GM23338 (cell line): ENCODE measurements at regions not wholly inside any gene's neighbourhood (a gene's known extent, or its start where the extent isn't known, plus 50 kb on each side); places are given as distances from the start of the nearest gene placed in this dataset.

ENCODE experiments used
- ATAC-seq: fragments of 200-7000 bp; cut with Tn5 transposase; 3 replicates; pipeline ENCODE4 v1.9.1; 2020
- DNase-seq: peaks from one replicate; pipeline ENCODE4 v3.0.0-alpha.2; 2015; ENCODE audit warnings: low spot score
- H2AFZ ChIP-seq: fragments of 200-600 bp; sonication (generic); 2 replicates; pipeline ENCODE4 v1.8.0; 2016; ENCODE audit warnings: antibody characterized with exemption, mild to moderate bottlenecking, moderate library complexity
- H3F3A ChIP-seq: fragments of 200-600 bp; sonication (generic); replicated peaks from 2 replicates; pipeline ENCODE4 v1.8.0; 2017; ENCODE audit warnings: antibody characterized with exemption, mixed run types, low read depth
- H3K27ac ChIP-seq: fragments of 200-600 bp; sonication (generic); 2 replicates; pipeline ENCODE4 v1.6.1; 2016; ENCODE audit warnings: low read depth
- H3K27me3 ChIP-seq: fragments of 200-600 bp; sonication (generic); 2 replicates; pipeline ENCODE4 v1.8.0; 2016; ENCODE audit warnings: mild to moderate bottlenecking, mixed run types, moderate library complexity; ENCODE audit not compliant: insufficient read depth
- H3K36me3 ChIP-seq: fragments of 200-600 bp; sonication (generic); 2 replicates; pipeline ENCODE4 v1.8.0; 2016; ENCODE audit warnings: mild to moderate bottlenecking; ENCODE audit not compliant: insufficient read depth
- H3K4me1 ChIP-seq: fragments of 200-600 bp; sonication (generic); 2 replicates; pipeline ENCODE4 v1.8.0; 2016; ENCODE audit warnings: mild to moderate bottlenecking, moderate library complexity; ENCODE audit not compliant: insufficient read depth
- H3K4me2 ChIP-seq: fragments of 200-600 bp; sonication (generic); 2 replicates; pipeline ENCODE4 v1.7.1; 2017; ENCODE audit warnings: mixed run types
- H3K4me3 ChIP-seq: fragments of 200-600 bp; sonication (generic); 2 replicates; pipeline ENCODE4 v1.6.1; 2016; ENCODE audit warnings: mixed run types
- H3K79me2 ChIP-seq: fragments of 200-600 bp; sonication (generic); replicated peaks from 2 replicates; pipeline ENCODE4 v1.8.0; 2017; ENCODE audit warnings: mild to moderate bottlenecking; ENCODE audit not compliant: insufficient read depth
- H3K9me2 ChIP-seq: fragments of 200-600 bp; sonication (generic); 2 replicates; pipeline ENCODE4 v1.8.0; 2017; ENCODE audit not compliant: insufficient read depth
- H4K20me1 ChIP-seq: fragments of 200-600 bp; sonication (generic); replicated peaks from 2 replicates; pipeline ENCODE4 v1.8.0; 2017; ENCODE audit warnings: mild to moderate bottlenecking; ENCODE audit not compliant: insufficient read depth
- H3K27ac Mint-ChIP-seq: 2 replicates; pipeline ENCODE4 v1.8.0; 2020; ENCODE audit warnings: inconsistent platforms, mild to moderate bottlenecking, moderate library complexity, mixed read lengths
- H3K27me3 Mint-ChIP-seq: 3 replicates; pipeline ENCODE4 v1.8.0; 2022; ENCODE audit warnings: low read depth, mild to moderate bottlenecking, moderate library complexity, mixed read lengths, inconsistent platforms; ENCODE audit not compliant: insufficient read depth, poor library complexity
- H3K36me3 Mint-ChIP-seq: 3 replicates; pipeline ENCODE4 v1.8.0; 2021; ENCODE audit warnings: low read depth, mild to moderate bottlenecking, inconsistent platforms, moderate library complexity, mixed read lengths
- H3K4me1 Mint-ChIP-seq: 3 replicates; pipeline ENCODE4 v1.8.0; 2020; ENCODE audit warnings: mild to moderate bottlenecking, inconsistent platforms, mixed read lengths
- H3K4me3 Mint-ChIP-seq: 3 replicates; pipeline ENCODE4 v1.8.0; 2021; ENCODE audit warnings: moderate library complexity, mild to moderate bottlenecking, inconsistent platforms, mixed read lengths
- H3K9me3 Mint-ChIP-seq: 3 replicates; pipeline ENCODE4 v1.8.0; 2020; ENCODE audit warnings: moderate library complexity, mild to moderate bottlenecking, inconsistent platforms, mixed read lengths
- EZH2 ChIP-seq: fragments of 200-600 bp; sonication (generic); IDR thresholded peaks from one replicate; pipeline ENCODE4 v1.8.0; 2017; ENCODE audit warnings: antibody characterized with exemption, mild to moderate bottlenecking, low read depth; ENCODE audit not compliant: unreplicated experiment
- EZH2phosphoT487 ChIP-seq: fragments of 200-600 bp; sonication (generic); IDR thresholded peaks from one replicate; pipeline ENCODE4 v1.8.1; 2018; ENCODE audit warnings: antibody characterized with exemption; ENCODE audit not compliant: unreplicated experiment
- JUNB ChIP-seq: IDR thresholded peaks from one replicate; pipeline ENCODE4 v1.6.1; 2016; ENCODE audit warnings: antibody characterized with exemption; ENCODE audit not compliant: unreplicated experiment
- POLR2AphosphoS5 ChIP-seq: IDR thresholded peaks from 2 replicates; pipeline ENCODE4 v1.6.1; 2016; ENCODE audit warnings: antibody characterized with exemption, low read depth
- REST ChIP-seq: IDR thresholded peaks from one replicate; pipeline ENCODE4 v1.6.1; 2018; ENCODE audit warnings: antibody characterized with exemption; ENCODE audit not compliant: unreplicated experiment
- STAT1 ChIP-seq: IDR thresholded peaks from one replicate; pipeline ENCODE4 v1.6.1; 2016; ENCODE audit warnings: antibody characterized with exemption; ENCODE audit not compliant: unreplicated experiment
- ZNF114 ChIP-seq: fragments of 250-450 bp; sonication (Bioruptor Pico); IDR thresholded peaks from 2 replicates; pipeline ENCODE4 v1.5.0; 2020; ENCODE audit warnings: mild to moderate bottlenecking, moderate library complexity
- TF ChIP-seq, protein P1 (sequence below): IDR thresholded peaks from 2 replicates; pipeline ENCODE4 v1.6.1; 2016; ENCODE audit warnings: antibody characterized with exemption
- TF ChIP-seq, protein P2 (sequence below): fragments of 250-450 bp; sonication (Bioruptor Pico); IDR thresholded peaks from 2 replicates; pipeline ENCODE4 v1.5.0; 2020; ENCODE audit warnings: mild to moderate bottlenecking, moderate library complexity

DNA sequence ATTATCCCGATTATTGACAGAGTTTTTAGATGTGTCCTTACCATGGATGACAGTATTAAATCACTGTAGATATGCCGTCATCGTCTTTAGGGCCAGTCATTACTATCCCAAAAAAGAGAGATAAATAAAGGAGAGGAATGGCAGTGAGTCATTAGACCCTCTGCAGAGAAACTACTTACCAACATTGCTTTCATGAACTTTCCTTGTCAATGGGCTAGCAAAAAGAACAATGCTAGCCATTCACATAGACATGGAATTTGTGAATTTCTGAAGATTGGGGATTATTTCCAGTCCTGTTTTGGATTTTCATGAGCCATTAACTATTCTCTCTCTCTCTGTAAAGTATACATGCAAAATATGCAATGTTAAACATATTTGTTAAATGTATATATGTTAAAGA lies 319.4 kb upstream of the FANCL start:
- Mint-ChIP-seq H3K4me1 (peaks cover 33% of the 10 kb centered on the region), H3K36me3 (no peaks in the 10 kb centered on the region; the same call in 2 of the 3 replicates), H3K27me3 (peaks cover under 1% of the 10 kb centered on the region), H3K27ac (no peak overlapping the region), H3K9me3 (no peaks in the 10 kb centered on the region), H3K4me3 (no peak overlapping the region)
- no peaks in the 10 kb centered on the region for H3K36me3 ChIP-seq
- no peak for ATAC-seq
- no peaks in the 10 kb centered on the region for H4K20me1 ChIP-seq
- H3F3A ChIP-seq: no peaks in the 10 kb centered on the region
- no peak overlapping the region for H3K27ac ChIP-seq
- H3K4me2 ChIP-seq: no peak overlapping the region
- H3K4me3 ChIP-seq: no peak overlapping the region
- H2AFZ ChIP-seq: no peak overlapping the region
- no peaks in the 10 kb centered on the region for H3K27me3 ChIP-seq
- TF ChIP-seq EZH2phosphoT487 (no peak), STAT1 (no peak), EZH2 (no peak), POLR2AphosphoS5 (no peak), REST (no peak), ZNF114 (no peak), JUNB (no peak)
- TF ChIP-seq, protein P1, sequence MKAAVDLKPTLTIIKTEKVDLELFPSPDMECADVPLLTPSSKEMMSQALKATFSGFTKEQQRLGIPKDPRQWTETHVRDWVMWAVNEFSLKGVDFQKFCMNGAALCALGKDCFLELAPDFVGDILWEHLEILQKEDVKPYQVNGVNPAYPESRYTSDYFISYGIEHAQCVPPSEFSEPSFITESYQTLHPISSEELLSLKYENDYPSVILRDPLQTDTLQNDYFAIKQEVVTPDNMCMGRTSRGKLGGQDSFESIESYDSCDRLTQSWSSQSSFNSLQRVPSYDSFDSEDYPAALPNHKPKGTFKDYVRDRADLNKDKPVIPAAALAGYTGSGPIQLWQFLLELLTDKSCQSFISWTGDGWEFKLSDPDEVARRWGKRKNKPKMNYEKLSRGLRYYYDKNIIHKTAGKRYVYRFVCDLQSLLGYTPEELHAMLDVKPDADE: no peak
- TF ChIP-seq, protein P2, sequence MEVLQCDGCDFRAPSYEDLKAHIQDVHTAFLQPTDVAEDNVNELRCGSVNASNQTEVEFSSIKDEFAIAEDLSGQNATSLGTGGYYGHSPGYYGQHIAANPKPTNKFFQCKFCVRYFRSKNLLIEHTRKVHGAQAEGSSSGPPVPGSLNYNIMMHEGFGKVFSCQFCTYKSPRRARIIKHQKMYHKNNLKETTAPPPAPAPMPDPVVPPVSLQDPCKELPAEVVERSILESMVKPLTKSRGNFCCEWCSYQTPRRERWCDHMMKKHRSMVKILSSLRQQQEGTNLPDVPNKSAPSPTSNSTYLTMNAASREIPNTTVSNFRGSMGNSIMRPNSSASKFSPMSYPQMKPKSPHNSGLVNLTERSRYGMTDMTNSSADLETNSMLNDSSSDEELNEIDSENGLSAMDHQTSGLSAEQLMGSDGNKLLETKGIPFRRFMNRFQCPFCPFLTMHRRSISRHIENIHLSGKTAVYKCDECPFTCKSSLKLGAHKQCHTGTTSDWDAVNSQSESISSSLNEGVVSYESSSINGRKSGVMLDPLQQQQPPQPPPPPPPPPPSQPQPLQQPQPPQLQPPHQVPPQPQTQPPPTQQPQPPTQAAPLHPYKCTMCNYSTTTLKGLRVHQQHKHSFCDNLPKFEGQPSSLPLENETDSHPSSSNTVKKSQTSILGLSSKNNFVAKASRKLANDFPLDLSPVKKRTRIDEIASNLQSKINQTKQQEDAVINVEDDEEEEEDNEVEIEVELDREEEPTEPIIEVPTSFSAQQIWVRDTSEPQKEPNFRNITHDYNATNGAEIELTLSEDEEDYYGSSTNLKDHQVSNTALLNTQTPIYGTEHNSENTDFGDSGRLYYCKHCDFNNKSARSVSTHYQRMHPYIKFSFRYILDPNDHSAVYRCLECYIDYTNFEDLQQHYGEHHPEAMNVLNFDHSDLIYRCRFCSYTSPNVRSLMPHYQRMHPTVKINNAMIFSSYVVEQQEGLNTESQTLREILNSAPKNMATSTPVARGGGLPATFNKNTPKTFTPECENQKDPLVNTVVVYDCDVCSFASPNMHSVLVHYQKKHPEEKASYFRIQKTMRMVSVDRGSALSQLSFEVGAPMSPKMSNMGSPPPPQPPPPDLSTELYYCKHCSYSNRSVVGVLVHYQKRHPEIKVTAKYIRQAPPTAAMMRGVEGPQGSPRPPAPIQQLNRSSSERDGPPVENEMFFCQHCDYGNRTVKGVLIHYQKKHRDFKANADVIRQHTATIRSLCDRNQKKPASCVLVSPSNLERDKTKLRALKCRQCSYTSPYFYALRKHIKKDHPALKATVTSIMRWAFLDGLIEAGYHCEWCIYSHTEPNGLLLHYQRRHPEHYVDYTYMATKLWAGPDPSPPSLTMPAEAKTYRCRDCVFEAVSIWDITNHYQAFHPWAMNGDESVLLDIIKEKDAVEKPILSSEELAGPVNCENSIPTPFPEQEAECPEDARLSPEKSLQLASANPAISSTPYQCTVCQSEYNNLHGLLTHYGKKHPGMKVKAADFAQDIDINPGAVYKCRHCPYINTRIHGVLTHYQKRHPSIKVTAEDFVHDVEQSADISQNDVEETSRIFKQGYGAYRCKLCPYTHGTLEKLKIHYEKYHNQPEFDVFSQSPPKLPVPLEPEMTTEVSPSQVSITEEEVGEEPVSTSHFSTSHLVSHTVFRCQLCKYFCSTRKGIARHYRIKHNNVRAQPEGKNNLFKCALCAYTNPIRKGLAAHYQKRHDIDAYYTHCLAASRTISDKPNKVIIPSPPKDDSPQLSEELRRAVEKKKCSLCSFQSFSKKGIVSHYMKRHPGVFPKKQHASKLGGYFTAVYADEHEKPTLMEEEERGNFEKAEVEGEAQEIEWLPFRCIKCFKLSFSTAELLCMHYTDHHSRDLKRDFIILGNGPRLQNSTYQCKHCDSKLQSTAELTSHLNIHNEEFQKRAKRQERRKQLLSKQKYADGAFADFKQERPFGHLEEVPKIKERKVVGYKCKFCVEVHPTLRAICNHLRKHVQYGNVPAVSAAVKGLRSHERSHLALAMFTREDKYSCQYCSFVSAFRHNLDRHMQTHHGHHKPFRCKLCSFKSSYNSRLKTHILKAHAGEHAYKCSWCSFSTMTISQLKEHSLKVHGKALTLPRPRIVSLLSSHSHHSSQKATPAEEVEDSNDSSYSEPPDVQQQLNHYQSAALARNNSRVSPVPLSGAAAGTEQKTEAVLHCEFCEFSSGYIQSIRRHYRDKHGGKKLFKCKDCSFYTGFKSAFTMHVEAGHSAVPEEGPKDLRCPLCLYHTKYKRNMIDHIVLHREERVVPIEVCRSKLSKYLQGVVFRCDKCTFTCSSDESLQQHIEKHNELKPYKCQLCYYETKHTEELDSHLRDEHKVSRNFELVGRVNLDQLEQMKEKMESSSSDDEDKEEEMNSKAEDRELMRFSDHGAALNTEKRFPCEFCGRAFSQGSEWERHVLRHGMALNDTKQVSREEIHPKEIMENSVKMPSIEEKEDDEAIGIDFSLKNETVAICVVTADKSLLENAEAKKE (CRISPR knock-in tag): no peak
- DNase-seq: no peak
- H3K9me2 ChIP-seq: no peaks in the 10 kb centered on the region
- H3K4me1 ChIP-seq: peaks cover 23% of the 10 kb centered on the region
- H3K79me2 ChIP-seq: no peaks in the 10 kb centered on the region
